NCI-H2196 treated with DMSO at 0.1 percent for 48 hours (cell line): ENCODE measurements at regions not wholly inside any gene's neighbourhood (a gene's known extent, or its start where the extent isn't known, plus 50 kb on each side); places are given as distances from the start of the nearest gene placed in this dataset.

ENCODE experiments used
- DNase-seq: peaks from one replicate; lab custom pipeline; 2025; ENCODE audit not compliant: unreplicated experiment; lab: John Stamatoyannopoulos, UW

- no peak for DNase-seq
Observed at GRCh38 chr14:66389481-66389880, 96.7 kb upstream of the CCDC196 start.

GRCh38 chr14:66395300-66395699 lies 90.9 kb upstream of the CCDC196 start:
- no peak for DNase-seq

DNA sequence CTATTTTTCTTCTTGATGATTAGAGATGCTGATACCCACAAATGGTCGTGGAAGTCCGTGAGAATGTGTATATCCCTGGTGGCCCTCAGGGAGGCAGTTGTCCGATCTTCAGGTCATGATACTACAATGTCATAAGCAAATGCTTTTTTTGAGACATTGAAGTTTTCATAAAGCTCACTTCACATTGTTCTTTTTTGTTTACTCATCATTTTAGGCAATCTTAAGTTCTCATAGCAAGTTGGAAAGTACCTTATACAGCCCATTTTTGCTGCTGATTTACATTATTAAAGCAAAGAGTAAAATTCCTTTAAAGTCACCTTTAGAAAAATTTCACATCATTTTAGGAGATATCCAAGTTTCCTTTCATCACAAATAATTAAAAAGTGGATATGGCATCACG lies 90.0 kb upstream of the CCDC196 start:
- no peak for DNase-seq

DNA sequence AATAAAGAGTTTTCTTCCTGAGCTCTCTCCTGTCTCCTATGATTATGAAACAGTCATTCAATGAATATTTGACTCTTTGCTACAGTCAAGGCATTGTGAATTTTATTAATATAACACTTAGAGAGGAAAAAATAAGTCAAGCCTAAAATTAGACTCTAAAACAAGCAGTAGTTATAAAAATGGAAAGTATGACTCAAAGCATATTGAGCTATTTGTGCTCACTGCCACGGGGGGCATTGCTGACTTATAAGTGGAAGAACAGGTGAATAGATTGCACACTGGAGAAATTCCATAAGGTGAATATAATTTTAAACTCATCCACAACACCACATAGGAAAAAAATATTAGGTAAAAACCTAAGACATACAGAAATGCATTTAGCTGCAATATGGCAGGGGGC lies 87.7 kb upstream of the CCDC196 start:
- no peak for DNase-seq

DNA sequence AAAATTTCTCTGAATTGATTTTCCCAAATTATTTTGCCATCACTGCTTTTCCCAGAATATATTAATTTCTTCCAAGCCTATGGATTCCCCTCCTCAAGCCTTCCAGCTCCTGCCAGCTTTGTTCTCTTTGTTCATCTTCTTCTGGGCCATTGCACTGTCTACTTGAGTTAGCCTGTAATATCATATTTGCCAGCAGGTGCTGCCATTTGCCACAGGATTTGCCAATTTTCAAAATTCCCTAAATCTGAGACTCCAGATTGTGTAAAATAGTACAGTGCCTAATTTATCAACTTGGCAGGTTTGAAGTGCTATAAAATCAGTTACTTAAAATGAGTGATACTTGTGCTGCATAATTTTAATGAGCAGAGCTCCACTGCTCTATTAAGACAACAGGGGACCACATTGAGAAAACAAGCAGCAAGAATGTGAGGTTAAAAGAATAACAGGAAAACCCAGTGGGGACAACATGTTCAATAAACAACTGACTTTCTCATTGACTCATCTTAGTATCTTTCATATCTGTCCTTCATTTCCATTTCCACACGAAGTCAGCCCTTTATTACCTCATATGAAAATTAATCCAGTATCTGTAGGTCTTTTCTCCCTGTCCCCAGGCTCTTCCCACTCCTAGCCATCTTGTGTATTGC lies 84.6 kb upstream of the CCDC196 start:
- no peak for DNase-seq

DNA sequence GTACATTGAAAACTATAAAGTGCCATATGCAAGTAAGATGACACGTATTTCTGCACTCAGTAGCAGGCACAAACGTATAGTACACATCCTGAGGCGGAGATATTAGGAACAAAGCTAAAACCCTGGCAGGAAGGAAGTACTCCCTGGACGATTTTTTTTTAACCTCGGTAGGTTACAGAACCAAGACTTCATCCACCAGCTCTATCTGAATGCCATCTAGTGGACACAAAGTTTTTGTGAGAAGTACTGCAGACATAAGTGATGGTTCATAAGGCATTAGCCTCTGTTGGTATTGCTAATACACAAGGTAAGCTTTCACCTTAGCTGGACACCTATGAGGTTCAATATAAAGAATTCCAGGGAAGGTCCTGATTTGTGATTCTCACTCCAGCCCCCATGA lies 83.0 kb upstream of the CCDC196 start:
- DNase-seq: no peak

DNA sequence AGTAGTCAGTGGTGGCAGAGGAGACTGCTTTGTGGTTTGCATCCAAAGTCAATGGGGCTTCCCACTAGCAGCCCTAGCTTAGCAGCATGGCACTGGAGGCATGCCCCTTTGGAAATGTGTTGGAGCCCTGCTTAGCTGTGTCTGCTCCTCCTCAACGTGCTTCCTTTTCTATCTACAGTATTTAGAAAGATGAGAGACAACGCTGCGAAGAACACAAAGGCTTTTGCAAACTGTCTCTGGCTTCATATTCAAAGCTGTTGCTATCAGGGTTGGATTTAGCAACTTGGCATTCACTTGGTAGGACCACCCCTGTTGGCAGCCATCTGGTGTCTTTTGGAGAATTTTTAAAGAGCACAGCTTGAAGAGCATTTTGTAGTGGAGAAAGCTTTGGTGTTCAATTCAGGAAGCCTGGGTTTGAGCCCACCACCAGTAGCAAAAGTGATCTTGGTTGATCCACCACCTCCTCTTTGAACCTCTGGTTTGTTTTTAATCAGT lies 82.1 kb upstream of the CCDC196 start:
- DNase-seq: no peak

- no peak for DNase-seq
Observed at GRCh38 chr14:66405158-66405557, 81.0 kb upstream of the CCDC196 start.

GRCh38 chr14:66413901-66414300 lies 72.3 kb upstream of the CCDC196 start:
- DNase-seq: no peak

- no peak for DNase-seq
Observed at GRCh38 chr14:66414511-66414910, 71.7 kb upstream of the CCDC196 start.

- DNase-seq: no peak
Observed at GRCh38 chr14:66420251-66421006, 65.7 kb upstream of the CCDC196 start.

GRCh38 chr14:66421990-66422946 lies 63.9 kb upstream of the CCDC196 start:
- DNase-seq: no peak

DNA sequence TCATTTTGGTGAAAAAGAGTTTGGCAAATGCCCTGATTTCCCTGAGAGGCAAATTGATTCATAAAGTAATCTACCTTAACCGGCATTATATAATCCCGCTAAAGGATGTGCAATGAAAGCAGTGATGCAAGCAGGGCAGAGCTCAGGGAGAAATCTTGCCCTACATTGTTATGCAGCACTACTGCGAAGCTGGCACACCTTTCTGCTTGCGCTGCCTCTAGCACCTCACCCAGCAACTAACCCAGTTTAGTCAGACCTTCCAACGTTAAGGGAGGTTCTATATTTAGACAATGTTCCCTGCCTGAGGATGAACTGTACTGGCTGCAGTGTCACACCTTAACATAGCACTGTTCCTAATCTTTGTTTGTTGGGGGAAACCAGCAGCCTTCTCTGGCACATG lies 60.8 kb upstream of the CCDC196 start:
- DNase-seq: no peak

DNA sequence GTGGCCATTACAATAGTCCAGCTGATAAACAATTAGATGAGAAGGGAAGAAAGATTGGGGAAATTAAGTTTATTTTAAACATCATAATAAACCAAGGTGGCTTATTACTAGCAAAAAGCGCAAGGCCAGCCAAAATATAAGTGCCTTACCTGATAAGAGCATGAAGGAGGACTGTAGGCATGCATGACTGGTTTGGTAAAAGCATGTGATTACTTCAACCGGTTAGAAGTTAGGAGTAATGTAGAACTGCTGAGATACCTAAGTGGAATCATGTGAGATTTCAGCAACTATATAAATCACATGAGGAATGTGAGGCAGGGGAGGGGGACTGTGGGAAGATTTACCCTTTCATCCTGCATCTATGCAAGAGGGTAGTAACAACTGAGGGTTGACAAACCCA lies 59.7 kb upstream of the CCDC196 start:
- no peak for DNase-seq

GRCh38 chr14:66432334-66432733 lies 53.8 kb upstream of the CCDC196 start:
- DNase-seq: no peak

DNA sequence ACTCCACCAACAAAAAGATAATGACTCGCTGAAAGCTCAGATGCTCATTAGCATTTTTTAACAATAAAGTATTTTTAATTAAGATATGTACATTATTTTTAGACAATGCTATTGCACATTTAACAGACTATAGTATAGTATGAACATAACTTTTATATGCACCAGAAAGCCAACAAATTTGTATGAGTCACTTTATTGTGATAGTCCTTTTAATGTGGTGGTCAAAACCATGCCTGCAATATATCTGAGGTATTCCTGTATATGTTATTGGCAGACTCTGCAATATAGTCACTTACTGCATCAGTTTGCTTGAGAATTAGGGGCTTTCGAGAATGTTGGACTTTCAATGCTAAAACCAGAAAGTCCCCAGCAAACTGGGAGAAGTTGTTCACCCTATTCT lies 51.7 kb upstream of the CCDC196 start:
- DNase-seq: no peak

- no peak for DNase-seq
Observed at GRCh38 chr14:66435683-66436082, 50.5 kb upstream of the CCDC196 start.
